ENCODE measurements at regions not wholly inside any gene's neighbourhood (a gene's known extent, or its start where the extent isn't known, plus 50 kb on each side); places are given as distances from the start of the nearest gene placed in this dataset.

- Histone ChIP-seq H3K27ac (ENCODE audit: low read length) (no peak overlapping the region), H3K27me3 (ENCODE audit: control insufficient read depth, insufficient read depth, low read length) (no peaks in the 10 kb centered on the region), H3K4me1 (ENCODE audit: control insufficient read depth, insufficient read depth, low read length) (no peaks in the 10 kb centered on the region), H3K4me3 (ENCODE audit: low read length) (no peak overlapping the region), H3K36me3 (ENCODE audit: control insufficient read depth, insufficient read depth, low read length) (no peaks in the 10 kb centered on the region), H3K9me3 (replicated peaks; ENCODE audit: control insufficient read depth, low read depth, low read length) (no peaks in the 10 kb centered on the region)
- DNase-seq, result no peak
These were observed 245.9 kb upstream of the STARD13 start for GRCh38 chr13:33531484-33531883.

DNA sequence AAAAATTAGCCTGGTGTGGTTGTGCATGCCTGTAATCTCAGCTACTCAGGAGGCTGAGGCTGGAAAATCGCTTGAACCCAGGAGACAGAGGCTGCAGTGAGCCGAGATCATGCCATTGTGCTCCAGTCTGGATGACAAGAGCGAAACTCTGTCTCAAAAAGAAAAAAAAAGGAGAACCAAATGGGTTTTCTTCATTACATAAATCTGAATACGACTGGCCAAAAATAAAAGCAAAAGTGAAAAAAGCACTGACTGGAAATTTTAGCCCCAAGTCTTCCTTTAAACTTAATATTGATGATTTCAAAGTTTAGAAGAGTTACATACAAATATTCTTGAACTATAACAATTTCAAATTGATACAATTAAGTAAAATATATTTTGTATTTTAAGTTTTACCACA lies 249.5 kb upstream of the STARD13 start:
- Histone ChIP-seq H3K9me3 (replicated peaks; ENCODE audit: control insufficient read depth, low read depth, low read length) (no peaks in the 10 kb centered on the region), H3K27me3 (ENCODE audit: control insufficient read depth, insufficient read depth, low read length) (no peaks in the 10 kb centered on the region), H3K36me3 (ENCODE audit: control insufficient read depth, insufficient read depth, low read length) (no peaks in the 10 kb centered on the region), H3K4me1 (ENCODE audit: control insufficient read depth, insufficient read depth, low read length) (no peaks in the 10 kb centered on the region), H3K4me3 (ENCODE audit: low read length) (no peak overlapping the region), H3K27ac (ENCODE audit: low read length) (no peak overlapping the region)
- DNase-seq, result no peak
- WGBS (ENCODE audit: insufficient coverage), result 100% methylated on average over 2 of the region's 4 CpGs

GRCh38 chr13:33536601-33537000 lies 251.0 kb upstream of the STARD13 start:
- Histone ChIP-seq H3K4me3 (ENCODE audit: low read length) (no peak overlapping the region), H3K36me3 (ENCODE audit: control insufficient read depth, insufficient read depth, low read length) (no peaks in the 10 kb centered on the region), H3K27me3 (ENCODE audit: control insufficient read depth, insufficient read depth, low read length) (no peaks in the 10 kb centered on the region), H3K9me3 (replicated peaks; ENCODE audit: control insufficient read depth, low read depth, low read length) (no peaks in the 10 kb centered on the region), H3K27ac (ENCODE audit: low read length) (no peak overlapping the region), H3K4me1 (ENCODE audit: control insufficient read depth, insufficient read depth, low read length) (peaks cover 5% of the 10 kb centered on the region)
- DNase-seq, result no peak
- 83% methylated on average over 1 of the region's 2 CpGs for WGBS (ENCODE audit: insufficient coverage)

- no peak for DNase-seq
- Histone ChIP-seq H3K9me3 (replicated peaks; ENCODE audit: control insufficient read depth, low read depth, low read length) (no peaks in the 10 kb centered on the region), H3K36me3 (ENCODE audit: control insufficient read depth, insufficient read depth, low read length) (no peaks in the 10 kb centered on the region), H3K4me1 (ENCODE audit: control insufficient read depth, insufficient read depth, low read length) (peaks cover 5% of the 10 kb centered on the region), H3K27me3 (ENCODE audit: control insufficient read depth, insufficient read depth, low read length) (no peaks in the 10 kb centered on the region), H3K27ac (ENCODE audit: low read length) (no peak overlapping the region), H3K4me3 (ENCODE audit: low read length) (no peak overlapping the region)
- WGBS (ENCODE audit: insufficient coverage), result 86% methylated on average over 3 of the region's 5 CpGs
These were observed 251.5 kb upstream of the STARD13 start for GRCh38 chr13:33537026-33537425.

GRCh38 chr13:33537676-33538075 lies 252.1 kb upstream of the STARD13 start:
- Histone ChIP-seq H3K9me3 (replicated peaks; ENCODE audit: control insufficient read depth, low read depth, low read length) (no peaks in the 10 kb centered on the region), H3K36me3 (ENCODE audit: control insufficient read depth, insufficient read depth, low read length) (no peaks in the 10 kb centered on the region), H3K27ac (ENCODE audit: low read length) (no peak overlapping the region), H3K27me3 (ENCODE audit: control insufficient read depth, insufficient read depth, low read length) (no peaks in the 10 kb centered on the region), H3K4me1 (ENCODE audit: control insufficient read depth, insufficient read depth, low read length) (peaks cover 5% of the 10 kb centered on the region), H3K4me3 (ENCODE audit: low read length) (no peak overlapping the region)
- DNase-seq, result no peak
- no CpG with 5 or more reads among the region's 2 CpGs for WGBS (ENCODE audit: insufficient coverage)

GRCh38 chr13:33541456-33541855 lies 255.9 kb upstream of the STARD13 start:
- H3K9me3 ChIP-seq (replicated peaks; ENCODE audit: control insufficient read depth, low read depth, low read length), result no peaks in the 10 kb centered on the region
- peaks cover 10% of the 10 kb centered on the region for H3K4me1 ChIP-seq (ENCODE audit: control insufficient read depth, insufficient read depth, low read length)
- peak; percentile 53 for DNase-seq
- H3K27me3 ChIP-seq (ENCODE audit: control insufficient read depth, insufficient read depth, low read length), result no peaks in the 10 kb centered on the region
- 56% methylated on average over 5 of the region's 7 CpGs for WGBS (ENCODE audit: insufficient coverage)
- peak overlapping the region; percentile 48 for H3K4me3 ChIP-seq (ENCODE audit: low read length)
- peak overlapping the region; percentile 100 for H3K27ac ChIP-seq (ENCODE audit: low read length)
- H3K36me3 ChIP-seq (ENCODE audit: control insufficient read depth, insufficient read depth, low read length), result no peaks in the 10 kb centered on the region

DNA sequence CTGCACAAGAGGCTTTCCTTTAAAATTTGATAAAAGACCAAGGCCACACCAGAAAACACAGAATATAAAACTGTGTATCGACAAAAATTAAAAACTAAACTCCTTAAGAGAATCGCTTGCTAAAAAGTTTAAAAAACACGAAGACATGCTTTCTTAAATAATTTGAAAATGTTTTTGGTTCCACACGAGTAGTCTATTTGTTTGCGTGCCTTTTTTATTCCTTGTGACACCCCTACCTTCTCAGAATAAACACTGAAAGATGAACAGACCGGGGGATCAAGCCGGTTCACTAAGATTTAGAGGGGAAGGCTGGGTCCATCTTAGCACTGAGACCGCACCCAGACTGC lies 256.4 kb upstream of the STARD13 start:
- no peaks in the 10 kb centered on the region for H3K9me3 ChIP-seq (replicated peaks; ENCODE audit: control insufficient read depth, low read depth, low read length)
- H3K4me1 ChIP-seq (ENCODE audit: control insufficient read depth, insufficient read depth, low read length), result peaks cover 10% of the 10 kb centered on the region
- DNase-seq, result no peak
- no peaks in the 10 kb centered on the region for H3K36me3 ChIP-seq (ENCODE audit: control insufficient read depth, insufficient read depth, low read length)
- H3K27ac ChIP-seq (ENCODE audit: low read length), result peak overlapping the region; percentile 100
- H3K27me3 ChIP-seq (ENCODE audit: control insufficient read depth, insufficient read depth, low read length), result no peaks in the 10 kb centered on the region
- 0% methylated on average over 1 of the region's 8 CpGs for WGBS (ENCODE audit: insufficient coverage)
- peak overlapping the region; percentile 48 for H3K4me3 ChIP-seq (ENCODE audit: low read length)

DNA sequence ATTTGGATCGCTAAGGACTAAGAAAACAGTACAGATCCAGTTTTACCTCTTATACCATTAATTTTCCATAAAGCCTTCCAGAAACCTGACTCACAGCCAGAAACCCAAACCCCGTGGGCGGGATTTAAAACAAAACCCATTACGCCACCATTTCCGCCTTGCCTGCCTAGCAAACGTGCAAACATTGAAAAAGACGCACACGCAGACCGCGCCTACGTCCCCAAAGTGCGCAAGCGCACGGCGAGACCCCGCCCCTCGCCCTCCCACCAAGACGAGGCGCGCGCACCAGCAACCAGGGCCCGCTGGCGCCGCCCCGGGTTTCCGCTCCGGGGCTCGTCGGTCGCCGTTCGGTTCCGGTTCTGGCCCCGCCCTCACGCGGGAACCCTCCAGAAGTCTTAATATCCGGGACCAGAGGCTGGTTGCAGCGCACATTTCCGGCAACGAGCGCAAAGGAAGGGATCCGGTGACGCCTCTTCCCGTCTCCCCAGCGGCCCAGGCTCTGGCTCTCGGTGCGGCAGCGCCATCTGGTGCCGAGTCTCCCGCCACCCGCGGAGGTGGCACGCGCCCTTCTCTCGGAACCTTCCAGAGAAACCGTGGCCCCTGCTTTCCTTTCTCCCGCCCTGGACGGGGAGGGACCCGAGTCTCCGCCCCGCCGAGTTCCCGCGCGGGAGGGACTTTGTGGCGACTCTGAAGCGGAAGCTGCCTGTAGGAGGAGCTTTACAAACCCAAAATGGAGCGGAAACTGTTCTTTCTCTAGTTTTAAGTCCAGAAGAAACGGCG lies 256.9 kb upstream of the STARD13 start:
- Histone ChIP-seq H3K36me3 (ENCODE audit: control insufficient read depth, insufficient read depth, low read length) (no peaks in the 10 kb centered on the region), H3K4me1 (ENCODE audit: control insufficient read depth, insufficient read depth, low read length) (peaks cover 10% of the 10 kb centered on the region), H3K27me3 (ENCODE audit: control insufficient read depth, insufficient read depth, low read length) (no peaks in the 10 kb centered on the region), H3K4me3 (ENCODE audit: low read length) (peak overlapping the region; percentile 48), H3K27ac (ENCODE audit: low read length) (peak overlapping the region; percentile 100), H3K9me3 (replicated peaks; ENCODE audit: control insufficient read depth, low read depth, low read length) (no peaks in the 10 kb centered on the region)
- WGBS (ENCODE audit: insufficient coverage), result 0% methylated on average over 70 of the region's 70 CpGs
- DNase-seq, result peak; percentile 100

DNA sequence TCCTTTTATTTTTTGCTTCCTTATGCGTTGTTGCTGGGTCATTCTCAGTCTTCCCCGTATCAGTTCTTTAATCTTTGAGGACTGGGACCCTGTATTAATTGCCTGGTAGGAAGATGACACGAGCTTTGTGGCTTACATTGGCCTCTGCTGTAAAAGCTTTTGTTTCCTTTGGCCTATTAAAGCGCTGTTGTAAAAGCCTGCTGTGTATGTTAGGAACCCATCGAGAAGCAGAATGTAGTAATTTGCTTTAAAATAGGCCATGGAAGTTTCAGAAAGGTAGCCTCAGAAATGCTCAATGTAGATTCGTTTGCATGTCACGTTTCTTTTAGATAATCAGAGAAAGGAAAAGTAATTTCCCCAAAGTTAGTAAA lies 257.5 kb upstream of the STARD13 start:
- Histone ChIP-seq H3K36me3 (ENCODE audit: control insufficient read depth, insufficient read depth, low read length) (no peaks in the 10 kb centered on the region), H3K9me3 (replicated peaks; ENCODE audit: control insufficient read depth, low read depth, low read length) (no peaks in the 10 kb centered on the region), H3K4me3 (ENCODE audit: low read length) (peak overlapping the region; percentile 48), H3K27me3 (ENCODE audit: control insufficient read depth, insufficient read depth, low read length) (no peaks in the 10 kb centered on the region), H3K4me1 (ENCODE audit: control insufficient read depth, insufficient read depth, low read length) (peaks cover 10% of the 10 kb centered on the region), H3K27ac (ENCODE audit: low read length) (peak overlapping the region; percentile 100)
- no peak for DNase-seq
- 0% methylated on average over 4 of the region's 7 CpGs for WGBS (ENCODE audit: insufficient coverage)

- 100% methylated on average over 1 of the region's 3 CpGs for WGBS (ENCODE audit: insufficient coverage)
- Histone ChIP-seq H3K4me3 (ENCODE audit: low read length) (peak overlapping the region; percentile 48), H3K27ac (ENCODE audit: low read length) (peak overlapping the region; percentile 100), H3K9me3 (replicated peaks; ENCODE audit: control insufficient read depth, low read depth, low read length) (no peaks in the 10 kb centered on the region), H3K36me3 (ENCODE audit: control insufficient read depth, insufficient read depth, low read length) (no peaks in the 10 kb centered on the region), H3K27me3 (ENCODE audit: control insufficient read depth, insufficient read depth, low read length) (no peaks in the 10 kb centered on the region), H3K4me1 (ENCODE audit: control insufficient read depth, insufficient read depth, low read length) (peaks cover 10% of the 10 kb centered on the region)
- DNase-seq, result peak; percentile 60
These were observed 258.2 kb upstream of the STARD13 start for GRCh38 chr13:33543631-33544265.
